ENCODE measurements at regions not wholly inside any gene's neighbourhood (a gene's known extent, or its start where the extent isn't known, plus 50 kb on each side); places are given as distances from the start of the nearest gene placed in this dataset.

- intact Hi-C loops (cut with micrococcal nuclease; ENCODE audit: unreplicated experiment): no loop called here
- no TSS peak for BruUV-seq (replicated peaks)
- no peak overlapping the region for H3K27ac ChIP-seq (ENCODE audit: extremely low read length, insufficient read depth, low read length)
- H3K79me2 ChIP-seq (ENCODE audit: insufficient read depth, low read length): no peaks in the 10 kb centered on the region
- H3K27me3 ChIP-seq (ENCODE audit: control insufficient read depth in 1 of 2, insufficient read depth in 2 of 2, low read length in 2 of 2): peaks cover 0 to 31% of the 10 kb centered on the region in 2 experiments; a peak in 4 of 5 replicates
- 79% methylated on average over 1 of the region's 1 CpG for WGBS (ENCODE audit: low lambda C conversion rate)
- CTCF ChIA-PET (ENCODE audit: low intra/inter-chr PET ratio, low total read pairs): no interaction called here
- no peak overlapping the region for H3K9ac ChIP-seq (ENCODE audit: insufficient read depth, low read depth, low read length)
- no peaks in the 10 kb centered on the region for H3K36me3 ChIP-seq (replicated peaks in 1 of 2; ENCODE audit: control insufficient read depth in 1 of 2, insufficient read depth in 2 of 2, low read length in 2 of 2)
- H3K4me1 ChIP-seq (ENCODE audit: insufficient read depth, low read length): peaks cover 10% of the 10 kb centered on the region
- H2AFZ ChIP-seq (ENCODE audit: low read length): no peak overlapping the region
- no peak for FAIRE-seq
- H3K4me2 ChIP-seq (ENCODE audit: low read depth, low read length): no peak overlapping the region
- in situ Hi-C loops (cut with HindIII; ENCODE audit: extremely low pct_ligation_motif_present, low pct_unique_long_range_greater_than_20kb): no loop called here
- TF ChIP-seq MATR3 (CRISPR knock-in tag; IDR thresholded peaks at IDR 0.05) (no peak), ZNF670 (CRISPR knock-in tag; IDR thresholded peaks at IDR 0.05; ENCODE audit: borderline replicate concordance) (no peak), ZNF263 (CRISPR knock-in tag; IDR thresholded peaks at IDR 0.05) (no peak), ZNF784 (CRISPR knock-in tag; IDR thresholded peaks at IDR 0.05; ENCODE audit: borderline replicate concordance) (no peak), ZBTB40 (IDR thresholded peaks at IDR 0.05) (no peak), ZBTB40 (CRISPR knock-in tag; IDR thresholded peaks at IDR 0.05) (no peak), RORA (CRISPR knock-in tag; IDR thresholded peaks at IDR 0.05) (no peak), ZSCAN30 (CRISPR knock-in tag; IDR thresholded peaks at IDR 0.05) (no peak), ZNF142 (CRISPR knock-in tag; IDR thresholded peaks at IDR 0.05) (no peak), ZBTB21 (CRISPR knock-in tag; IDR thresholded peaks at IDR 0.05) (no peak)
- DNase-seq (ENCODE audit: low spot score): no peak
- H3K9me3 ChIP-seq (ENCODE audit: low read length): no peaks in the 10 kb centered on the region
- no peak overlapping the region for H3K4me3 ChIP-seq (replicated peaks in 1 of 3; ENCODE audit: insufficient read depth in 1 of 3, low read depth in 2 of 3, low read length in 3 of 3)
- no peak for ATAC-seq
- POLR2A ChIA-PET: no interaction called here
- no peaks in the 10 kb centered on the region for H4K20me1 ChIP-seq (ENCODE audit: insufficient read depth, low read length)
Measured at GRCh38 chr11:115653076-115653475, 148.9 kb upstream of the CADM1 start.

Measured in HepG2 (cell line).